GM19467 (cell line): ENCODE measurements at regions not wholly inside any gene's neighbourhood (a gene's known extent, or its start where the extent isn't known, plus 50 kb on each side); places are given as distances from the start of the nearest gene placed in this dataset.

Experiments used
- ATAC-seq: cut with Tn5 transposase; IDR thresholded peaks from one replicate; pipeline ENCODE4 v1.9.1; 2021; ENCODE audit warnings: mild to moderate bottlenecking, moderate library complexity; ENCODE audit not compliant: unreplicated experiment

GRCh38 chr10:90318659-90319058 is 539.2 kb downstream of the HTR7 start:
- ATAC-seq, result no peak

- ATAC-seq, result peak; percentile 77
These were observed 538.5 kb downstream of the HTR7 start for GRCh38 chr10:90319188-90319914.

DNA sequence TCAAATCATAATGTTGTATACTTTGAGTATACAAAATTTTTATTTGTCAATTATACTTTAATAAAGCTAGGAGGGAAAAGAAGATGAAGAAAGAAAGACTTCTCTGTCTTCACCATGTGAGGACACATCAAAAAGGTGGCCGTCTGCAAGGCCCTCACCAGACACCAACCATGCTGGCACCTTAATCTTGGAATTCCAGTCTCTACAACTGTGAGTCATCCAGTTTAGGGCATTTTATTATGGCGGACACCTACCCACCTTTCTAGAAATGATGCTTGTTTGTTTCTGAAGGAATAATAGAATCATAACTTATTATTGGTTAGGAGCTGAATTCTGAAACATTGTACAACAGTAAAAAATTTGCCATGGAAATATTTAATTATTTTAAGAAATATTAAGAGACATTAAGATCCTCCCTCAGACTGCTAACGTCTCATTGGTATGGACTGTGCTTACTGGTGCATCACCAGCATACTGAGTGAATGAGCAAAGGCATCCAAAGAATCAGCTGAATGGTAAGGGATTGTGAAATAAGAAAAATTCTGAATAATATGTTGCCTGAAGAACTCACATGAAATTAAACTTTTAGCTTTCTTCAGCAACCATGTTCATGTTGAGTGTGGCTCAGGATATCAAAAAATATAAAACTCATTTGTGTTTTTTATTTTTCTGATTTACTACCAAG is 536.6 kb downstream of the HTR7 start:
- no peak for ATAC-seq

DNA sequence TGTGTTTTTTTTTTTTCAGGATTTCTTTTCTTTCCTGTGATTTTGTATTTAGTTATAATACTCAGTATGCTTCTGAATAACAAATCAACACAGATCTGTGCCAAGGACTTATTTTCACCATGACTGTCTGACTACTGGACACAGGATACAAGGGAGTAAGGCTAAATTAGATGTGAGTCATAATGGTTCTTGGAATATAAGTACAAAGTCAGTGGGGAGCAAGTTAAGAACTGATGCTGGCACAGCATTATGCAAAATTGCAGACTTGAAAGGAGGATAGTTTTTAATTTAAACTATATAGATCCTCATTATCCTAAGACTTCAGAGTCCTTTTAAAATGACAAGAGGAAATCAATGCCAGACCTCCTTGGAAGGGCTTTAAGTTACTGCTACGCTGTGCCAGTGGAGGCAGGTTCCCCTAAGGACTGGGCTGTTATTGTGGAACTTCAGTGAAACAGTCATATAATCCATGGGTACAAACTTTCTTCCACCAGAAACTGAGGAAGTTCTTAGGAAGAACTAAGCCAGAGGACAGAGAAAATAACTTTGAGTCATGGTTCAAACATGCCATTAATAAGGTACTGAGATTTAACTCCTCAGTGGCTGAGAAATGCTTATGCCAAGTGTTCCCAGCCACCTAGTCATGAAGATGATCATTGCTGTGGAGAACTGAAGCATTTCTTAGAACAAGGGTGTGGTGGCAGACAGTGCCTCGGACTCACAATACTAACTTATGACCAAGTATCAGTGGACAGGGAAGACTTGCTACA is 531.2 kb downstream of the HTR7 start:
- ATAC-seq, result no peak

- no peak for ATAC-seq
These were observed 530.2 kb downstream of the HTR7 start for GRCh38 chr10:90327611-90328010.

- no peak for ATAC-seq
These were observed 529.4 kb downstream of the HTR7 start for GRCh38 chr10:90328459-90328858.

GRCh38 chr10:90328896-90329295 is 528.9 kb downstream of the HTR7 start:
- ATAC-seq, result no peak

DNA sequence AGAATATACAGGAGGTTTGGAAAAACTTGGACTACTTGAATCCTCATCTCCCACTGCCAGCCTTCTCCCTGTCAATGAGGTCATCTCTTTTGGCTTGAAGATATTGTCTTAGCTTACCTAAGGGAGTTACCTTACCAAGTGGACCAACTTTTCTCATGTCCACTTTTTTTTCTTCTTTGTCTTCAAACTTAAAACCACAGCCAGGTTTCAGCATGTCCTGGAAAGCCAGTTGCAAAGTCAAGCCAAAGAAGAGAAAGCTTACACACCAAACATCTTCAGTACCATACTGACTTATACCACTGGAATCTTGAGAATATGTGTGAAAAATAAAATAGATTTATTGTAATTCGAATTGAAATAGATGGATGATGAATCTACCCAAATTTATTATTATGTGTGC is 520.5 kb downstream of the HTR7 start:
- no peak for ATAC-seq

GRCh38 chr10:90342480-90342879 is 515.4 kb downstream of the HTR7 start:
- no peak for ATAC-seq

GRCh38 chr10:90344226-90344625 is 513.6 kb downstream of the HTR7 start:
- ATAC-seq, result no peak

GRCh38 chr10:90347239-90347638 is 510.6 kb downstream of the HTR7 start:
- ATAC-seq, result no peak

DNA sequence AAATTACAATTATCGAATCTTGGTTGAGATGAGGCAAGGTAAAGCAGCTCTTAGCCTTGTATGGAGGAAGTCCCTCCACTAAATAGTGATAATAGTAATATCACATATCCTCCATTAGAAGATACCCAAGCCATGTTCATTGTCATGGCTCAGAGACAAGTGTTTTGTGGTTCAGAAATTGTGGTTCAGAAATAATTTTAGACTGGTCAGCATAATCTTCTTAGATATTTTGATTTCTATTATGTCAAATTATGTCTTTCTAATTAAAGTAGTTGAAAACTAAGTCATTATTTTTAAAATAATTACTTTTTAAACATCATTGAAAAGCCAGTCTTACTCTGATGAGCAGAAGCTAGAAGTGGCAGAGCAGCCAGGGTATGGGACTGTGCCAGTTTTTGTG is 507.7 kb downstream of the HTR7 start:
- ATAC-seq, result no peak

- no peak for ATAC-seq
These were observed 505.6 kb downstream of the HTR7 start for GRCh38 chr10:90352288-90352687.

DNA sequence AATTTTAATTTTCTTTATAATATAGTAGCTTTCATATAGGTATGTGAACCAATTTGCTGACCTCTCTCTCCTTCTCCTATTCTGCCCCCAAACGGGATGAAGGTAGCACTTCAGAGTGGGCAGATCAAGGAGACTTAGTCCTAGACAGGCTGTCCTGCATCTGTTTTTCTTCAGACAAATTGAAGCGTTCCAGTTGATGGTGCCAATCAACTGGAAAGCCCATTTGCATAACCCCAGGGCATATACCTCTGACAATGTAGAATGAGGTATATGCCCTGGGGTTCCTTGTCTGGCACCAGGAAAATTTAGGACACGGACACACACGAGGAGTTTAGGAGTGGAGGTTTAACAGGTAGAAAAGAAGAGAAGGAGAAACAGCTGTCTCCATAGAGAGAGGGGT is 502.9 kb downstream of the HTR7 start:
- ATAC-seq, result no peak

DNA sequence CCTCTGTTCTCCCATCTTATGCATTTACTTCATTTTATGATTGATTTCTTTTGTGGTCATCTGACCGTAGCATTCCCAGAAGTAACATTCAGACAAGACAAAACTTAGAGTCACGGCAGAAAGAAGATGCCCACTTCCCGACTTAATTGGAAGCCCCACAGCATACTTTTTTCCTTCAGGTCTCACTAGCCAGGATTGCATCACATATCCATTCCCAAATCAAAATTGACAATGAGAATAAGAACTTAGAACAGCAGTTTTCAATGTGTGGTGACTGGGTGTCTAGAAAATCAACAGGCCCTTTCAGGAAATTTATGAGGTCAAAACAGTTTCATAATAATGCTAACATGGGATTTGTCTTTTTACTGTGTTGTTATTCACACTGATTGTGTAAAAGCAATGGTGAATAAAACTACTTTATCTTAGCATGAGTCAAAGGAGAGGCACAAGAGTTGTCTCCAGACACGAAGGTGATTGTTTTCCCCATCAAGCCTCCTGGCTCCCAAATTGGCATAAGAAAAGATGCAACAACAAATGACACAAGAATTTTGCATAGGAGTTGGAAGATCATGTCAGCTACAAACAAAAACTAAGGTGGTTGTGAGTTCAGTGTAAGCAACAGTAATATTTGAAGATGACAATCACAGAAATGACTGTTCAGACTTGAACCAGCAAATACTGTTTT is 493.9 kb downstream of the HTR7 start:
- no peak for ATAC-seq

GRCh38 chr10:90372451-90372850 is 485.4 kb downstream of the HTR7 start:
- no peak for ATAC-seq

- ATAC-seq, result no peak
These were observed 483.9 kb downstream of the HTR7 start for GRCh38 chr10:90373911-90374310.

DNA sequence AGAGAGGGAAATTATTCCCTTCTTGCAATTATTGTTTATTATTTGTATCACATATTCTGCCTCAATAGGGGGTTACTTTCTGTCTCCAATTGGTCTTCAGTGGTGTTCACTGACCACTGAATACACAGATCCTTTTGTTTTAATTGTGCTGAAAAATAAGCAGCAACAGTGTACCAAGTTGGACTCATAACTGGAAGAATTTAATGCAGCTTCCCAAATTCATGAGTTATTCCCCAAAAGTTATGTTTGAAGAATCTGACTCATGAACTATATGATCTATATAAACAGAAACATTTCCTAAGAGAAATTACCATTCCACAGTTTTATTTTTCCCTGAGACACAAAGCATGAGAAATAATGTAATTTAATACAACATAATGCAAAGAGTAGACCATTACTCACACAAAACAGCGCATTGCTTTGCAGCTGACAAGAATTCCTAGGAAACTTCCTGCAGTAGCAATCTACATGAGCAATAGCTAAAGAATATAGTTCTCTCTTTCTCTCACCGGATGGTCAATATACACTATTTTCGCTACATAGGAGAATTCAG is 479.2 kb downstream of the HTR7 start:
- ATAC-seq, result no peak

GRCh38 chr10:90381468-90381867 is 476.4 kb downstream of the HTR7 start:
- no peak for ATAC-seq

GRCh38 chr10:90389876-90390275 is 468.0 kb downstream of the HTR7 start:
- no peak for ATAC-seq

GRCh38 chr10:90394311-90394710 is 463.5 kb downstream of the HTR7 start:
- ATAC-seq, result no peak
